ENCODE measurements at regions not wholly inside any gene's neighbourhood (a gene's known extent, or its start where the extent isn't known, plus 50 kb on each side); places are given as distances from the start of the nearest gene placed in this dataset.

- DNase-seq (ENCODE audit: low read depth) = no peak
These were observed 82.7 kb downstream of the THAP12 start for GRCh38 chr11:76298255-76298654.

DNA sequence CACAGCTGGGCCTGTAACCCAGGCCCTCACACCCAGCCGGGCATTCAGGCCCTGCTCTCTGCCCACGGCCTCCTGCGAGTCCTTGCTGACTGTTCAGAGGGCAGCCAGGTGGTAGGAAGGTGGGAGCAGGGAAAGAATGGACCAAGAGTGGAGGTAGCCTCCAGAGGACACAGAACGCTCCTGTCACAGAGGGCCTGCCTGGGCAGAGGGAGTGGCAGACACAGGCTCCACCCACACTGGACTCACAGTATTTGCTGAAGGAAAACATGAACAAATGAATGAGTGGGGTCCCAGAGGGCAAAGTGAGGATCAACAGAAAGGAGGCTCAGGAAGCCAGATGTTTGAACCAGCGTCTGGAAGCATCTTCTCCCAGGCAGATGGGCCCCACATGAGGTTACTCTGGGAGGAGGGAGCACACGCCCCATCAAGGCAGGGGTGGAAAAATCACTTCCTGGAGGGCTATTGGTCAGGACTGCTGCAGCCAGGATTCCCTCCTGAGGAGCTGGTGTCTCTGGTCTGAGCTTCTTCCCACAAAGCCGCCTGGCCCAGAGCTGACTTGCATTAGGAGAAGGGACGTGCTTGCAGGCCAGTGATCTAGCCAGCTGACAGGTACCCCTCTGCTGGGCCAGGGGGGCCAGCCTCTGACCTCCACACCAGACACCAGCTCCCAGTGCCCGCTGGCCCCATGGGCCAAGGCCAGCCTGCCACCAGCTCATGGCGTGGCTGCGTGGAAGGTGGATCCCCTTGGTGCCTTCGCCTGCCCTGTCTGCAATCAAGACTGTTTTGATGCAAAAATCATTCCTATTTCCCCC lies 84.0 kb downstream of the THAP12 start:
- DNase-seq (ENCODE audit: low read depth) = no peak

- no peak for DNase-seq (ENCODE audit: low read depth)
These were observed 86.9 kb upstream of the WNT11 start for GRCh38 chr11:76293189-76293631.

DNA sequence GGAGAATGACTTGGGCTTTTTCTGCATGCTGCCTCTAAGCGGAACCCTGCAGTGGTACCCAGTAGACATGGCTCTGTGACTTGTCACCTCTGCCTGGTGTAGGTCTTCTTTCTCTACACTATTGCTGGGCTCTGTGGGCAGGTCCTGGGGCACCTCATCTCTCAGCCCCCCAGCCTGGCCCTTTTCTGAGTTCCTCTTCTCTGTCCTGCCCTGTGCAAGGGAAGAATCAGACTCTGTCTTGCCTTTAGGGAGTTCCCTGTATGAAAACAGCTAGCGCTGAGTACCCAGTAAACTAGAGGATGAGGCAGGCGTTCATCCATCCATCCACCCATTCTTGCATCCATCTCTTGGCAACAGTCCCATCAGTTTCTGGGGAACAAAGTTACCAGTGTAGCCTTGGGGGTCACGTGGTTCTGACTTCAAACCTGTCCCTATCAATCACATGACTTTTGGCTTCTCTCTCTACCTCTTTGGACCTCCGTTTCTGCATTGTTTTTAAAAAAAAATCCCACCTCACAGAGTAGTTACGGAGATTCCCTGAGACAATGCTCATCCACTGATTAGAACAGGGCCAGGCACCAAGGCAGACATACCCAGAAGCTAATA lies 86.4 kb upstream of the WNT11 start:
- no peak for DNase-seq (ENCODE audit: low read depth)

DNA sequence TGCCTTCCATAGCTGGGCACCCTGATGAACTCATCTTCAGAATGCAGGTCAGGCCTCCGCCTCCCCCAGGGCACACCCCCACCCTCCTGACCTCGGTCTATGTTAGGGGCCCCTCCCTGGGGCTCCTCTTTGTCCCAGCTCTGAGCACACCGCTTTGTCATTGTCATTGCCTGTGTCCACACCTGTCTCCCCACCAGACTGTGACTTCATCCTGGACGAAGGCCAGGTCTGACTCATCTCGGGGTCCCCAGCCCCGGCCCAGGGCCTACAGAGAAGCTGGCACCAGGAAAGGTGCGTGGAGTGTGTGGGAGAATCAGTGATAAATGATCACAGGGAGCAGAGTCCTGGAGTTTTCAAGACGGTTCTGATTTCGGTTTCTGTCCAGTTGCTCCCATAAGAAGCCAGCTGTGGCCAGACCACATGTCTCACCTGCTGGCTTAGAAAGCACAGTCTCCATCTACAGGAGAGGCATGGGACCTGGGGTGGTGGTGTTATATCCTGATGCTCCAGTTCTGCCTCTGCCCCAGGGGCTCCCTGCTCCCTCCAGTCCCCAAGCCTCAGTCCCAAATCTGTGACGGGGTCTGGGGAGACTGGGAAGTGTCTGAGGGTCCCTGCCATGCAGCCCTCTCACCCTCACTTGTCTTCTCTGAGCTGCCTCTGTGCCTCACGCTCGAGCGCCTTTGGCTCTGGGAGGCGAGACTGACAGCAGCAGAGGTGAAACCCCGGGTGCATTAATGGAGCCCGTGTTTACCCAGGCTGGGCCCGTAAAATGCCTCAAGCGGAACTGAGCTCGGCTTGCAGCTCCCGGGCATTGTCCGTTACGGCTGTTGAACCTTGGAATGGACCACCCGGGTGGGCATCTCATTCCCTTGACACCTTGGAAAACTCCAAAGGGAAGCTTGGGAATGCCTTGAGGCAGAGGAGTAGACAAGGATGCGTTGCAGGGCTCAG lies 85.5 kb upstream of the WNT11 start:
- no peak for DNase-seq (ENCODE audit: low read depth)

- no peak for DNase-seq (ENCODE audit: low read depth)
These were observed 82.1 kb upstream of the WNT11 start for GRCh38 chr11:76288166-76288980.

GRCh38 chr11:76287227-76287626 lies 80.9 kb upstream of the WNT11 start:
- no peak for DNase-seq (ENCODE audit: low read depth)

DNA sequence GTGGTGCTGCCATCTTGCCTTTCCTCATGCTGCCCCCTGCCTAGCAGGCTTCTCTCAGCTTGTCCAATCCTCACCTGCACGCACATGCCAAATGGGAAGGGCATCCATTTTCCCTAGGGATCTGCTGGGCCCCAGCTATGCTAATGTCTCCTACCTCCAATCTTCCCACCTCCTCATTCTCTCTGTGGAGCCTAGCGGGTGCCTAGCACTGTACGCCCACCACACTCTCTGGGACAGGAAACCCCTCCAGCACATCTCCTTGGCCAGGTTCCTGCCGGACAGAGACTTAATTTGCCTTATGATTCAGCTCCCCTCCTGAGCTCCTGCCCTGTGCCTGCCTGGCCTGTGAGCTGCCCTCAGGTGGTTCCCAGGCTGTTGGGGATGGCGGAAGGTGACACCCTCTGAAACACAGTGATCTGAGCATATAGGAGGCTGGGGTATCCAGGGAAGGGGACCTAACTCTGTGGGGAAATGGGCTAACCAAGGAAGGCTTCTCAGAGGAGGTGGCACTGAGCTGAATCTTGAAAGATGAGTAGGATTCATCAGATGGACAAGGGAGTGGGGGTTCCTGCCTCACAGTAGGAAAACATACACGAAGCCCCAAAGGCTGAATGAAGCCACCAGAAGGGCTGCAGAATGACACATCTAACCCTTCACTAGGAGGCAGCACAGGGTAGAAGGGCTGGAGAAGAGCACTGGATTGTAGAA lies 79.2 kb upstream of the WNT11 start:
- no peak for DNase-seq (ENCODE audit: low read depth)

- DNase-seq (ENCODE audit: low read depth) = no peak
These were observed 77.9 kb upstream of the WNT11 start for GRCh38 chr11:76284161-76284560.

- no peak for DNase-seq (ENCODE audit: low read depth)
These were observed 76.7 kb upstream of the WNT11 start for GRCh38 chr11:76282811-76283595.

GRCh38 chr11:76282172-76282571 lies 75.9 kb upstream of the WNT11 start:
- DNase-seq (ENCODE audit: low read depth) = no peak

DNA sequence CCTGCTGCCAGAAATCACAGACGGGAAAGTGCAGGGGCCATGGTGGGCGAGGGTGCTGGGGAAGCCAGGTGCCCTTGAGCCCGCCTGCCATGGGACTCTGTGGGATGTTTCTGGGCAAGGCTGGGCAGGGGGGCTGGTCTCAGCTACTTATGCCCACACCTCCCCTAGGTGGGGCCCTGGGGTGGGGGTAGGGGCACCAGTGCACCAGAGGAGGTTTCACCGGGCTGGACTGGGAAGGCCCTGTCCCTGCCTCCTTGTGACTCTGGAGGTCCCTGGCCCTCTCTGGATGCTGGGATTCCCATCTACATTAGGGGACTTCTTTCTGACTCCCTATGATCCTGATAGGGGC lies 75.2 kb upstream of the WNT11 start:
- DNase-seq (ENCODE audit: low read depth) = no peak

DNA sequence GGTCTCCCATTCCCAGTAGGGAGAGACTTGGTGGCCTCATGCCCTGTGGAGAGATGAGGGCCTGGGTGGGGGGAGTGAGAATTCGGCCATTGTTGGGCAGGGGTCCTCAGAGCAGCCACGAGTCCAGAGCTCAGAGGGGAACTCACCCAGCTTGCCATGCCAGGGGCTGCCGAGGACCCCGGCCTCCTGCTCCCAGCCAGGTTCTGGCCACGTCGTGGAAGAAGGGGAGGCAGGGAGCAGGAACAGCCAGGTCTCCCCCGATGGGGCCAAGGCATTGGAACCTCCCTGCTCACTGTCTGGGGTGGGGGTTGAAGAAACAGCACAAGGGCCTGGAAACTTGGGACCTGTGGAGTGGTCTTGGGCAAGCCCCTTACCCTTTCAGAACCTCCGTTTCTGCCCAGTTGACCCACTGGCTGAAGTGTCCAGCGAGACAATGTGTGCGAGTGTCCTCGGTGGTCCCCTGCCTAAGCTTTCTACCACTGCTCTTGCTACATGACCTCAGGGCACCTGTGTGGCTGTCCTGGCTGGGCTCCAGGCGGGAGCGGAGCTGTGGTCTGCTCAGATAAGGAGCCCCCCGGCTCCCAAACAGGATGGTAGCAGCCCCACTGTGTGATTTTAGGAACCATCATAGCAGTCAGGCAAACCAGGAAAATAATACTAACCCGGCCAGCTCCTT lies 74.7 kb upstream of the WNT11 start:
- no peak for DNase-seq (ENCODE audit: low read depth)

DNA sequence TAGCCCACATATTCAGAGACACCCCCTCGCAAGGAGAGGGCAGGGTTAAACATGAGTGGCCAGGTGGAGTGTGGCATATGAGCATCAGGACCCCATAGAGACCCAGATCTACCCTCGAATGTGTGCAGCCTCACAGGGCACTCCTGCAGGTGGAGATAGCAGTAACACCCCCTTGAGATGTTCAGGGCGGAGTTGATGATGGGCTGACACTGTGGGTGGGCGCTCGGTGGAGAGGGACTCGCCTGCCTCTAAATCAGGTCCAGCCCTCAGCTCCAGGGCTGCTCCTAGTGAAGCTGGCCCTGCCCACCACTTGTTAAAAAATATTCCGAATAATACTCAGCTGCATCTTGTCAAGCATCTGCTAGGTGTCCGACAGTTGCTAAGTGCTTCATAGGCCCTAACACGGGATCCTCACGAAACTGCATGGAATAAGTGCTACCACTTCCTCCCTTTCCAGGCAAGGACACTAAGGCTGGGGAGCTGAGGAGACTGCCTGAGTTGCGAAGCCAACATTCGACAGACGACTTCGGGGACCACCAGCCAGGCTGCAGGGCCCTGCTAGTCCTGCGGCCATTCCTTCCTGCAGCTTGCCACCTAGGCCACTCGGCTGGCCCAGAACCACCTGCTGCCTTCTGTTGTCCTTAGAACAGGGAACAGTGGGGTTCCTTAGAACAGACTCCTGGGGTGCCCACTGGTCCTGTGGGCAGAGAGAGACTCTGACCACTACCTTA lies 74.0 kb upstream of the WNT11 start:
- DNase-seq (ENCODE audit: low read depth) = no peak

DNA sequence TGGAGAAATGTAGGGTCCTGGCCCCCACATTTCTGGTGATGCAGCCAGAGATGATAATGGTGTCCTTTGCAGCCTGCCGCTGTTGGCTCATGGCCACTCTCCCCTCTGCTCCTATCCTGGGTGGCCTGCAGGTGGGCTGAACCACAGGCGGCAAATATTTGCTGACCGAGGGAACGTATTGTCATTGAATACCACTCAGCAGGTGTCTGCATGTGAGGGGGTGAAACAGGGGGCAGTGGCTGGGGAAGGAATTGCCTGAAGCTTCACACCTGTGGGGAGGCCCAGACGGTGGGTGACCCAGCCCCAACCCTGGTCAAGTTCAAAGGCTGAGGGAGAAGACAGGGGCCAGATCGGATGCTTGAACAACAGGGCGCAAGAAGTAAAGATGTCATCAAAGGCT lies 73.3 kb upstream of the WNT11 start:
- no peak for DNase-seq (ENCODE audit: low read depth)

DNA sequence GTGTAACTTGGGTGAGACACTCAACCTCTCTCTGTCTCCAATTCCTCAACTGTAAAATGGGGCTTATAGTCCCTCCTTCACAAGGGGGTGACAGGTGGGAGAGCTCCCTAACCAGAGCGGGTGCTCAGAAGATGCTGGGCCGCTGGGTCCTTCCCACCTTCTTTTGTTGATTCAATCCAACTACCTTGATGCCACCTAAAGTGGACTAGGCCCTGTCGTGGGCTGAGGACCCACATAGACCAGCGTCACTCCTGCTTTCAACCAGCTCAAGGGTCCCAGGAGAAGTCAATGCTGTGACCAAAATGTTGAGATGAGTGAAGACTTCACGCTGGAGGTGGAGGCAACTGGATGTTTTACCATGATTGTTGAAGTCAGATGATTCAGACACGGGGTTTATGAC lies 72.7 kb upstream of the WNT11 start:
- no peak for DNase-seq (ENCODE audit: low read depth)

GRCh38 chr11:76278526-76278925 lies 72.2 kb upstream of the WNT11 start:
- DNase-seq (ENCODE audit: low read depth) = no peak

GRCh38 chr11:76277298-76278175 lies 71.2 kb upstream of the WNT11 start:
- DNase-seq (ENCODE audit: low read depth) = no peak
